AML-193 (cell line): ENCODE measurements at regions not wholly inside any gene's neighbourhood (a gene's known extent, or its start where the extent isn't known, plus 50 kb on each side); places are given as distances from the start of the nearest gene placed in this dataset.

Experiments
- DNase-seq, 2 experiments: peaks; one replicate each; lab custom pipeline; 2025; lab: John Stamatoyannopoulos, UW

- no peak for DNase-seq
Measured at GRCh38 chr21:32216293-32216692, 62.6 kb downstream of the MIS18A start.

- DNase-seq = no peak
Measured at GRCh38 chr21:32215306-32215685, 63.6 kb downstream of the MIS18A start.

- no peak for DNase-seq
Measured at GRCh38 chr21:32214654-32215305, 64.1 kb downstream of the MIS18A start.

GRCh38 chr21:32212116-32212515 lies 66.7 kb downstream of the MIS18A start:
- DNase-seq = no peak

- DNase-seq = no peak
Measured at GRCh38 chr21:32211306-32211705, 67.5 kb downstream of the MIS18A start.

- DNase-seq = no peak
Measured at GRCh38 chr21:32209580-32209979, 69.3 kb downstream of the MIS18A start.

- DNase-seq = no peak
Measured at GRCh38 chr21:32207406-32207716, 71.5 kb downstream of the MIS18A start.

GRCh38 chr21:32206631-32207405 lies 72.0 kb downstream of the MIS18A start:
- no peak for DNase-seq

GRCh38 chr21:32203877-32204480 lies 74.9 kb downstream of the MIS18A start:
- no peak for DNase-seq

- no peak for DNase-seq
Measured at GRCh38 chr21:32200029-32200428, 78.8 kb downstream of the MIS18A start.

GRCh38 chr21:32198384-32198783 lies 80.5 kb downstream of the MIS18A start:
- no peak for DNase-seq

- no peak for DNase-seq
Measured at GRCh38 chr21:32197896-32198295, 81.0 kb downstream of the MIS18A start.

GRCh38 chr21:32196001-32196400 lies 82.8 kb downstream of the MIS18A start:
- no peak for DNase-seq

- no peak for DNase-seq
Measured at GRCh38 chr21:32193098-32193465, 85.8 kb downstream of the MIS18A start.

GRCh38 chr21:32192291-32193097 lies 86.4 kb downstream of the MIS18A start:
- no peak for DNase-seq

- no peak for DNase-seq
Measured at GRCh38 chr21:32190493-32191144, 88.2 kb downstream of the MIS18A start.

- no peak for DNase-seq
Measured at GRCh38 chr21:32189688-32190483, 89.0 kb downstream of the MIS18A start.

- DNase-seq = no peak
Measured at GRCh38 chr21:32186804-32187203, 92.0 kb downstream of the MIS18A start.

- no peak for DNase-seq
Measured at GRCh38 chr21:32185726-32186125, 93.1 kb downstream of the MIS18A start.

GRCh38 chr21:32185103-32185502 lies 93.7 kb downstream of the MIS18A start:
- no peak for DNase-seq

- no peak for DNase-seq
Measured at GRCh38 chr21:32184485-32184884, 94.4 kb downstream of the MIS18A start.
